ENCODE measurements at regions not wholly inside any gene's neighbourhood (a gene's known extent, or its start where the extent isn't known, plus 50 kb on each side); places are given as distances from the start of the nearest gene placed in this dataset.

DNA sequence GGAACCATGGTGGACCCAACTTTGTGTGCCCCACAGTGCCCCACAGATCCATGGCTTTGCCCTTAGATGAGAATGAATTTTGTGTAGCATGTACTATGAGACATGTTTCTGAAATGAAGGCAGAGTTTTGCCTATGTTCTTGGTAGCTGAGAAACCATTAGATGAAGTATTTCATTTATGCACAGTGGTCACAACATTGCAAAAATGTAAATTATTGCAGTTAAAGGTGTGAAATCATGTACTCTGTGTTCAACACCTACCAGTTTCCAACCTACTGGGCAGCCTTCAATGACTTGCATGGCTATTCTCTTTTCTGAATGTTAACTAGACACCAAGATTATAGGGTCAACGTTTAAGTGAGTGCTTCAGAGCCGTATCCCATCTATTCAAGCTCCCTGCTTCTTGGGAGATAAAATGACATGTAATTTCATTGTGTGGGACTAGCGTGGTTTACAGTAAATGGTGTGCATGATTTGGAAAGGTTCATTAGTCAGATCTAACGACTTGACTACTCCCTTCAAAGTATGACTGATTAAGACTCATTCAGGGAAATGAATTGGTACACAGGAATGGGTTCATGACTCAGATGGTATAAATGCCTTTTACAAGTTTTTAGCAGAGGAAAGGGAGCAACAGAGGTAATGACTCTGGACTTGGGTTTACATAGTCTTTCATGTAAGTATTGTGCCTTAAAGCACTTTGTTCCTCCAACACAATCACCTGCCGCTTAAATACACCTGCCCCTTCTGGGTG is 106.1 kb upstream of the AKIRIN2 start:
- ChIA-PET POLR2A (no interaction called here), CTCF (no interaction called here)
- Mint-ChIP-seq H3K9me3 (no peaks in the 10 kb centered on the region), H3K4me1 (peaks cover 0 to 11% (median 0%) of the 10 kb centered on the region in 7 donors), H3K36me3 (no peaks in the 10 kb centered on the region), H3K27me3 (peaks cover 2 to 23% (median 18%) of the 10 kb centered on the region in 5 donors), H3K27ac (no peak overlapping the region), H3K4me3 (no peak overlapping the region)
- Histone ChIP-seq H3K4me3 (ENCODE audit: low read length) (no peak overlapping the region), H3K4me1 (ENCODE audit: control insufficient read depth in 2 of 2, insufficient read depth in 2 of 2, low read length in 2 of 2) (no peaks in the 10 kb centered on the region), H3K36me3 (ENCODE audit: control insufficient read depth in 2 of 3, insufficient read depth in 3 of 3, low read length in 3 of 3) (no peaks in the 10 kb centered on the region), H3K27ac (ENCODE audit: low read depth, low read length) (no peak overlapping the region), H3K9me3 (ENCODE audit: control insufficient read depth in 2 of 3, low read length in 3 of 3) (no peaks in the 10 kb centered on the region), H3K27me3 (ENCODE audit: control insufficient read depth in 2 of 2, insufficient read depth in 2 of 2, low read length in 2 of 2) (no peaks in the 10 kb centered on the region)
- DNase-seq (no peak), ATAC-seq (no peak)
- intact Hi-C loops (cut with micrococcal nuclease), result no loop called here

DNA sequence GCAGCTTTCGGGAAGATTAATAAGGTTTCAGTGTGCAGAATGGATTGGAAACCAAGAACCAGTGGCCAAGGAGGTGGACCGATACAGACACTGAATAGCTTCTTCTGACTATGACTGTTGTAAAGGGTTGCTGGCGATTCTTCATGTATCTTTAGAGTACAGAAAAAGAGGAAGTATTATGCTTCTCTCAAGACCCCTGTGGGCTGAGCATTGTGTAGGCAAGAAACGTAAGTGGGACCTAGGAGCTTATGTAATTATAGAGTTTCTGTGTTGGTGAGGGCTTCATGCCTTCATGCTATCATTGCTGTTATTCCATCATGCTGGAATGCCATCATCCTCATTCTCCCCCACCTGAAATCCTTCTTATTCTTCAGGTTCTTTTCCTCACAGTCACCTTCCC is 105.4 kb upstream of the AKIRIN2 start:
- no peak overlapping the region for H3K4me3 ChIP-seq (ENCODE audit: low read length)
- H3K9me3 ChIP-seq (ENCODE audit: control insufficient read depth in 2 of 3, low read length in 3 of 3), result no peaks in the 10 kb centered on the region
- H3K9me3 Mint-ChIP-seq, result no peaks in the 10 kb centered on the region
- ATAC-seq (no peak), DNase-seq (no peak)
- intact Hi-C loops (cut with micrococcal nuclease), result no loop called here
- H3K27me3 ChIP-seq (ENCODE audit: control insufficient read depth in 2 of 2, insufficient read depth in 2 of 2, low read length in 2 of 2), result no peaks in the 10 kb centered on the region
- H3K4me1 ChIP-seq (ENCODE audit: control insufficient read depth in 2 of 2, insufficient read depth in 2 of 2, low read length in 2 of 2), result no peaks in the 10 kb centered on the region
- H3K36me3 Mint-ChIP-seq, result no peaks in the 10 kb centered on the region
- CTCF ChIA-PET, result no interaction called here
- no peak overlapping the region for H3K27ac ChIP-seq (ENCODE audit: low read depth, low read length)
- H3K4me3 Mint-ChIP-seq, result no peak overlapping the region
- H3K36me3 ChIP-seq (ENCODE audit: control insufficient read depth in 2 of 3, insufficient read depth in 3 of 3, low read length in 3 of 3), result no peaks in the 10 kb centered on the region
- H3K27me3 Mint-ChIP-seq, result peaks cover 2 to 23% (median 15%) of the 10 kb centered on the region in 5 donors
- POLR2A ChIA-PET, result no interaction called here
- H3K27ac Mint-ChIP-seq, result no peak overlapping the region
- peaks cover 0 to 11% (median 0%) of the 10 kb centered on the region in 7 donors for H3K4me1 Mint-ChIP-seq

DNA sequence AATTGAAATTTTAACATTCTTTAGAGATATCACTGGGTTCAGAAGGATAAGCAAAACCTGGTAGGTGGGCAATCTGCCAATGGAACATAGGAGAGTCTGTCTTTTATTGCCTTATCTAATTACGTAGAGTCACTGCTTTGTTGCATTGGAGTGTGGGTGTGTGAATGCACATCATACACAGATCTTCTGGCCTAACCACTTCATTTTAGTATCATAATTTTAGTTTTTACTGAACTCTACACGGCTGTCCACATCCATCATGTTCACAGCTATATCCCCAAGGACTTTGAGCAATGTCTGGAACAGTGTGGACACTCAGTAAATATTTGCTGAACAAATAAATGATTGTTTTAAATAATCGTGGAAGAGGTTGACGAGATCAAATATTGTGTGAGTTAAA is 104.6 kb upstream of the AKIRIN2 start:
- POLR2A ChIA-PET, result no interaction called here
- CTCF ChIA-PET, result no interaction called here

DNA sequence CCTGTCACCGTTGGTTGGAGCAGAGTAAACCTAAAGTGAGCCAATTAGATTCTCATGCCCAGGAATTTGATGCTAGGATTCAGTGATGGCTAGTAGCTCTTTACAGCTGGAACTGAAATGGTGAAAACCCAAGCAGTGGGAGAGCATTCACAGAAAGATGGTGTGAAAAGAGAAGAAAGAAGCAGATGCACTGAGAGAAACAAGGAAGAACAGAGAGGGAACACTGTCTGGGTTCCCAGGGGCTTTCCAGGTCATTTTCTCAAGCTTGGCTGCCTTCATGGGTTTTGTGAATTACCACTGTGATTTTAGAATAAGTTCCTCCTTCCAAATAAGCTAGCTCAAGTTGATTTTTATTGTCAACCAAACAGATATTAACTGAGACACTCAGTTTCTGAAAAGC is 104.1 kb upstream of the AKIRIN2 start:
- no peak overlapping the region for H3K4me3 ChIP-seq (ENCODE audit: low read length)
- peaks cover 0 to 11% (median 0%) of the 10 kb centered on the region in 7 donors for H3K4me1 Mint-ChIP-seq
- H3K27ac Mint-ChIP-seq, result no peak overlapping the region
- H3K4me3 Mint-ChIP-seq, result no peak overlapping the region
- CTCF ChIA-PET, result no interaction called here
- no peaks in the 10 kb centered on the region for H3K36me3 Mint-ChIP-seq
- ATAC-seq (no peak), DNase-seq (no peak)
- H3K4me1 ChIP-seq (ENCODE audit: control insufficient read depth in 2 of 2, insufficient read depth in 2 of 2, low read length in 2 of 2), result no peaks in the 10 kb centered on the region
- POLR2A ChIA-PET, result no interaction called here
- H3K27me3 ChIP-seq (ENCODE audit: control insufficient read depth in 2 of 2, insufficient read depth in 2 of 2, low read length in 2 of 2), result no peaks in the 10 kb centered on the region
- H3K36me3 ChIP-seq (ENCODE audit: control insufficient read depth in 2 of 3, insufficient read depth in 3 of 3, low read length in 3 of 3), result no peaks in the 10 kb centered on the region
- peaks cover 7 to 27% (median 15%) of the 10 kb centered on the region in 5 donors for H3K27me3 Mint-ChIP-seq
- H3K9me3 Mint-ChIP-seq, result no peaks in the 10 kb centered on the region
- H3K9me3 ChIP-seq (ENCODE audit: control insufficient read depth in 2 of 3, low read length in 3 of 3), result no peaks in the 10 kb centered on the region
- no peak overlapping the region for H3K27ac ChIP-seq (ENCODE audit: low read depth, low read length)
- intact Hi-C loops (cut with micrococcal nuclease), result no loop called here

More for the DNA sequence above, 104.6 kb upstream of the AKIRIN2 start:
- Histone ChIP-seq H3K4me1 (ENCODE audit: control insufficient read depth in 2 of 2, insufficient read depth in 2 of 2, low read length in 2 of 2) (no peaks in the 10 kb centered on the region), H3K9me3 (ENCODE audit: control insufficient read depth in 2 of 3, low read length in 3 of 3) (no peaks in the 10 kb centered on the region), H3K27ac (ENCODE audit: low read depth, low read length) (no peak overlapping the region), H3K27me3 (ENCODE audit: control insufficient read depth in 2 of 2, insufficient read depth in 2 of 2, low read length in 2 of 2) (no peaks in the 10 kb centered on the region), H3K4me3 (ENCODE audit: low read length) (no peak overlapping the region), H3K36me3 (ENCODE audit: control insufficient read depth in 2 of 3, insufficient read depth in 3 of 3, low read length in 3 of 3) (no peaks in the 10 kb centered on the region)
- Mint-ChIP-seq H3K4me3 (no peak overlapping the region), H3K4me1 (peaks cover 0 to 11% (median 0%) of the 10 kb centered on the region in 7 donors), H3K27ac (no peak overlapping the region), H3K36me3 (no peaks in the 10 kb centered on the region), H3K27me3 (peaks cover 2 to 22% (median 12%) of the 10 kb centered on the region in 5 donors), H3K9me3 (no peaks in the 10 kb centered on the region)
- intact Hi-C loops (cut with micrococcal nuclease), result no loop called here
- no peak for DNase-seq
- ATAC-seq, result no peak

DNA sequence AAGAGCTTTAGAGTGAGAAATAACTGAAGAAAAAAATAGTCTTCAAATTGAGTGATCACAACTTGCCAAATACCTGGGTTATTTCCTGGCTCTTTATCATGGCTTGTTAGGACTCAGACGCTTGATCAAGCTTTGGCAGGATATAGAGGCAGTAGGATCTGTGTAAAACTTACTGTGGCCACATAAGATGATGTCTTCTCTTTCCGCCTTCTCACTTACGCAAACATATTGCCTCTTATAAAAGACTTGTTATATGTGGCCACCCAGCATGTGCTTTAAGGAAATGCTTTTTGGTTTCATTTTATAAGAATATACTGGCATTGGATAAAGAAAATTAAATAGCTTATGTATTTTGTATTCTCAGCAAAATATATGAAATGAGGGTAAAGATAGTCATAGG is 101.8 kb upstream of the AKIRIN2 start:
- POLR2A ChIA-PET, result interaction anchor here (0.8 kb wide), 1 partner anchor 60 kb away, joined by 3 read pairs; no protein-coding TSS in a partner anchor

DNA sequence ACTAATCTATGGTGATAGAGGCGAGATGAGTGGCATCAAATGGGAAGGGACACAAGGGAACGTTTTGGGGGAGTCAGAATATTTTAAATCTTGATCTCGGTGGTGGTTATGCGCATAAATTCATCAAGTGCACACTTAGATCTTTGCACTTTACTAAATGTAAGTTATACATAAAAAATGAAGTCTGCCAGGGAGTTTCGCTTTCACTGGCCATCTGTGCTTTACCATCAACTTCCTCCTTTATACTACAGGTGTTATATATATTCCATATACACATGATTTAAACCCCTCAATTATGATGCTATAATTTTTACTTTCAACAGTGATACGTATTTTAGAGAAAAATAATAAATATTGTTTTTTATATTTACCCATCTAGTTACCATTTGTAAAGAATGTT is 97.6 kb upstream of the AKIRIN2 start:
- no peak overlapping the region for H3K4me3 ChIP-seq (ENCODE audit: low read length)
- POLR2A ChIA-PET, result no interaction called here
- no peak overlapping the region for H3K27ac ChIP-seq (ENCODE audit: low read depth, low read length)
- Mint-ChIP-seq H3K36me3 (no peaks in the 10 kb centered on the region), H3K27ac (peak overlapping the region in 1 of 9 donors; percentile 41), H3K4me1 (peaks cover 0 to 9% (median 5%) of the 10 kb centered on the region in 7 donors), H3K4me3 (no peak overlapping the region), H3K27me3 (peaks cover 4 to 19% (median 10%) of the 10 kb centered on the region in 5 donors), H3K9me3 (no peaks in the 10 kb centered on the region)
- no peaks in the 10 kb centered on the region for H3K27me3 ChIP-seq (ENCODE audit: control insufficient read depth in 2 of 2, insufficient read depth in 2 of 2, low read length in 2 of 2)
- ATAC-seq, result no peak
- intact Hi-C loops (cut with micrococcal nuclease), result no loop called here
- H3K36me3 ChIP-seq (ENCODE audit: control insufficient read depth in 2 of 3, insufficient read depth in 3 of 3, low read length in 3 of 3), result no peaks in the 10 kb centered on the region
- CTCF ChIA-PET, result no interaction called here
- no peaks in the 10 kb centered on the region for H3K9me3 ChIP-seq (ENCODE audit: control insufficient read depth in 2 of 3, low read length in 3 of 3)
- no peak for DNase-seq
- H3K4me1 ChIP-seq (ENCODE audit: control insufficient read depth in 2 of 2, insufficient read depth in 2 of 2, low read length in 2 of 2), result no peaks in the 10 kb centered on the region

More for the DNA sequence above, 101.8 kb upstream of the AKIRIN2 start:
- no peak overlapping the region for H3K4me3 ChIP-seq (ENCODE audit: low read length)
- no peaks in the 10 kb centered on the region for H3K9me3 ChIP-seq (ENCODE audit: control insufficient read depth in 2 of 3, low read length in 3 of 3)
- no peaks in the 10 kb centered on the region for H3K4me1 ChIP-seq (ENCODE audit: control insufficient read depth in 2 of 2, insufficient read depth in 2 of 2, low read length in 2 of 2)
- Mint-ChIP-seq H3K27ac (no peak overlapping the region), H3K9me3 (no peaks in the 10 kb centered on the region), H3K27me3 (peaks cover 13 to 28% (median 15%) of the 10 kb centered on the region in 5 donors), H3K36me3 (no peaks in the 10 kb centered on the region), H3K4me1 (peaks cover 0 to 9% (median 5%) of the 10 kb centered on the region in 7 donors), H3K4me3 (no peak overlapping the region)
- CTCF ChIA-PET, result no interaction called here
- intact Hi-C loops (cut with micrococcal nuclease), result no loop called here
- no peak for DNase-seq
- no peak overlapping the region for H3K27ac ChIP-seq (ENCODE audit: low read depth, low read length)
- no peaks in the 10 kb centered on the region for H3K27me3 ChIP-seq (ENCODE audit: control insufficient read depth in 2 of 2, insufficient read depth in 2 of 2, low read length in 2 of 2)
- H3K36me3 ChIP-seq (ENCODE audit: control insufficient read depth in 2 of 3, insufficient read depth in 3 of 3, low read length in 3 of 3), result no peaks in the 10 kb centered on the region
- no peak for ATAC-seq
